Stomach (tissue), 8 donors: ENCODE measurements at regions not wholly inside any gene's neighbourhood (a gene's known extent, or its start where the extent isn't known, plus 50 kb on each side); places are given as distances from the start of the nearest gene placed in this dataset.
A peak's percentile ranks its signal among the peaks of the same experiment; 100 is the strongest.

ENCODE experiments used
- DNase-seq, 2 donors: peaks; one replicate each; pipeline versions ENCODE4 v3.0.0 to v3.0.0-alpha.2; 2013 to 2019
- H3K27ac ChIP-seq, 5 donors: fragments of 200-600 bp in 4 of 5; sonication (generic) in 4 of 5; one replicate each; pipeline ENCODE4 v1.5.1; 2013 to 2019; ENCODE audit warnings: mild to moderate bottlenecking in 1 of 5, moderate library complexity in 1 of 5
- H3K27me3 ChIP-seq, 3 donors: fragments of 200-600 bp; sonication (generic); one replicate each; pipeline ENCODE4 v1.5.1; 2017 to 2019; ENCODE audit warnings: mixed run types in 1 of 3
- H3K36me3 ChIP-seq, 4 donors: fragments of 200-600 bp; sonication (generic); 1 replicate in 3 of 4; 2 replicates in 1 of 4; pipeline ENCODE4 v1.5.1; 2016 to 2019
- H3K4me1 ChIP-seq, 4 donors: fragments of 200-600 bp; sonication (generic); one replicate each; pipeline ENCODE4 v1.5.1; 2016 to 2019
- H3K4me3 ChIP-seq, 4 donors: fragments of 200-600 bp; sonication (generic) in 3 of 4; one replicate each; pipeline ENCODE4 v1.5.1; 2016 to 2019; ENCODE audit warnings: mild to moderate bottlenecking in 1 of 4
- H3K9me3 ChIP-seq, 4 donors: fragments of 200-600 bp; sonication (generic); one replicate each; pipeline ENCODE4 v1.5.1; 2016 to 2019
- EP300 ChIP-seq: sonication (generic); formaldehyde crosslinking; IDR thresholded peaks from one replicate; pipeline ENCODE4 v1.6.1; 2017; ENCODE audit warnings: antibody characterized with exemption
- POLR2A ChIP-seq, 4 donors: fragments of 450-650 bp; IDR thresholded peaks; one replicate each; pipeline ENCODE4 v1.6.1; 2016; ENCODE audit warnings: antibody characterized with exemption in 4 of 4, control low read depth in 2 of 4, mild to moderate bottlenecking in 1 of 4, moderate library complexity in 1 of 4
- POLR2AphosphoS5 ChIP-seq, 3 donors: sonication (generic); formaldehyde crosslinking; IDR thresholded peaks; one replicate each; pipeline ENCODE4 v1.6.1; 2016; ENCODE audit warnings: antibody characterized with exemption in 3 of 3
- WGBS, 5 donors: extraction: QIAGEN DNeasy Blood & Tissue Kit in 3 of 5; methylation state at CpG; one replicate each; pipeline versions ENCODE4 v1.1.5 to v1.1.7; 2013 to 2018; 5-methylcytosine and 5-hydroxymethylcytosine counted together
- intact Hi-C: fragments of 100-400 bp; cut with DNase I; formaldehyde crosslinking; loops from one replicate; pipeline ENCODE4 v1.15.1; 2023; ENCODE audit warnings: low total_unique reads
- TF ChIP-seq, protein P1 (sequence below), 7 experiments: fragments of 450-650 bp in 4 of 7; fragments of 200-600 bp in 3 of 7; sonication (generic) in 3 of 7; IDR thresholded peaks; one replicate each; pipeline ENCODE4 v1.5.1; 2016 to 2019; ENCODE audit warnings: antibody characterized with exemption in 7 of 7, control low read depth in 2 of 7, mild to moderate bottlenecking in 1 of 7
- donor health status: healthy with polysubstance abuse.
- donor health status: Bipolar disorder and iron deficiency.
- donor health status: healthy.

- no peaks in the 10 kb centered on the region for H3K27me3 ChIP-seq
- 59 to 76% (median 69%) methylated on average over 2 of the region's 2 CpGs for WGBS, 5 donors
- TF ChIP-seq, protein P1, sequence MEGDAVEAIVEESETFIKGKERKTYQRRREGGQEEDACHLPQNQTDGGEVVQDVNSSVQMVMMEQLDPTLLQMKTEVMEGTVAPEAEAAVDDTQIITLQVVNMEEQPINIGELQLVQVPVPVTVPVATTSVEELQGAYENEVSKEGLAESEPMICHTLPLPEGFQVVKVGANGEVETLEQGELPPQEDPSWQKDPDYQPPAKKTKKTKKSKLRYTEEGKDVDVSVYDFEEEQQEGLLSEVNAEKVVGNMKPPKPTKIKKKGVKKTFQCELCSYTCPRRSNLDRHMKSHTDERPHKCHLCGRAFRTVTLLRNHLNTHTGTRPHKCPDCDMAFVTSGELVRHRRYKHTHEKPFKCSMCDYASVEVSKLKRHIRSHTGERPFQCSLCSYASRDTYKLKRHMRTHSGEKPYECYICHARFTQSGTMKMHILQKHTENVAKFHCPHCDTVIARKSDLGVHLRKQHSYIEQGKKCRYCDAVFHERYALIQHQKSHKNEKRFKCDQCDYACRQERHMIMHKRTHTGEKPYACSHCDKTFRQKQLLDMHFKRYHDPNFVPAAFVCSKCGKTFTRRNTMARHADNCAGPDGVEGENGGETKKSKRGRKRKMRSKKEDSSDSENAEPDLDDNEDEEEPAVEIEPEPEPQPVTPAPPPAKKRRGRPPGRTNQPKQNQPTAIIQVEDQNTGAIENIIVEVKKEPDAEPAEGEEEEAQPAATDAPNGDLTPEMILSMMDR (IDR thresholded peaks at IDR 0.05) = no peak
- H3K36me3 ChIP-seq = no peaks in the 10 kb centered on the region
- H3K9me3 ChIP-seq = no peaks in the 10 kb centered on the region
- peaks cover 11 to 16% (median 16%) of the 10 kb centered on the region in 4 donors for H3K4me1 ChIP-seq
- intact Hi-C loops = no loop called here
- peak overlapping the region in 2 of 5 donors; percentile 43 to 78 for H3K27ac ChIP-seq
- DNase-seq = no peak
- H3K4me3 ChIP-seq = no peak overlapping the region
These were observed 83.4 kb upstream of the MAPRE2 start for GRCh38 chr18:34957864-34958259.

GRCh38 chr18:34959211-34959829 is 81.9 kb upstream of the MAPRE2 start:
- DNase-seq = peak in 1 of 2 donors; percentile 89
- Histone ChIP-seq H3K36me3 (no peaks in the 10 kb centered on the region), H3K4me1 (peaks cover 11 to 16% (median 16%) of the 10 kb centered on the region in 4 donors), H3K9me3 (no peaks in the 10 kb centered on the region), H3K27me3 (no peaks in the 10 kb centered on the region), H3K4me3 (peak overlapping the region; percentile 5 to 25 (median 12)), H3K27ac (peak overlapping the region in 4 of 5 donors; percentile 56 to 78 (median 66))
- intact Hi-C loops = no loop called here
- TF ChIP-seq EP300 (no peak), POLR2AphosphoS5 (IDR thresholded peaks at IDR 0.05) (peak in 1 of 3 donors; percentile 51)
- 31 to 50% (median 41%) methylated on average over 1 of the region's 1 CpG for WGBS, 5 donors

DNA sequence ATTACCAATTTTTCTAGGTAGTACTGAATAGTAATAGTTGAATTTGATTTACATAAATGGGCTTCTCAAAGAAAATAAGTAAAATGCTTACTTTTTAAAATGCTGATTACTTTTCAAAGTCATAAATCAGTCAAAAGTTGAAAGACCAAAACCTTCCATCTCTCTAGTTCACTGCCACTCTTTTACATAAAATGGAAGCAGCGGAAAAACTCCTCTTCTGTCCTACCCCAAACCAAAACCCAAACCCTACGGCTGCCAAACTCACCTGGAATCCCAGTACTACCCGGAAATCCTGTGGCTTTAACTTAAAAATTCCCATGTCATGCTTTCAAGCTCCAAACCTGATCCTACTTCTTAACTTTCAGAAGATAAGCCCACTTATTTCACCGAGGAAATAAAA is 81.2 kb upstream of the MAPRE2 start:
- Histone ChIP-seq H3K36me3 (no peaks in the 10 kb centered on the region), H3K9me3 (no peaks in the 10 kb centered on the region), H3K27me3 (no peaks in the 10 kb centered on the region), H3K4me3 (peak overlapping the region in 2 of 4 donors; percentile 5 to 25), H3K27ac (peak overlapping the region; percentile 38 to 78 (median 65)), H3K4me1 (peaks cover 11 to 16% (median 16%) of the 10 kb centered on the region in 4 donors)
- intact Hi-C loops = no loop called here
- whole genome bisulfite sequencing, 5 donors = 37 to 51% (median 49%) methylated on average over 4 of the region's 4 CpGs
- DNase-seq = no peak
- no peak for TF ChIP-seq POLR2AphosphoS5 (IDR thresholded peaks at IDR 0.05)
- no peak for TF ChIP-seq EP300
- TF ChIP-seq, protein P1 (IDR thresholded peaks at IDR 0.05) = no peak
- no peak for TF ChIP-seq POLR2A (IDR thresholded peaks at IDR 0.05)

- Histone ChIP-seq H3K36me3 (no peaks in the 10 kb centered on the region), H3K4me3 (no peak overlapping the region), H3K27me3 (no peaks in the 10 kb centered on the region), H3K4me1 (no peaks in the 10 kb centered on the region), H3K27ac (no peak overlapping the region), H3K9me3 (no peaks in the 10 kb centered on the region)
- 32 to 61% (median 53%) methylated on average over 1 of the region's 1 CpG for WGBS, 5 donors
- peak in 1 of 2 donors; percentile 39 for DNase-seq
- no peak for TF ChIP-seq POLR2AphosphoS5 (IDR thresholded peaks at IDR 0.05)
- no peak for TF ChIP-seq EP300
- TF ChIP-seq, protein P1 (IDR thresholded peaks at IDR 0.05) = no peak
- TF ChIP-seq POLR2A (IDR thresholded peaks at IDR 0.05) = no peak
- intact Hi-C loops = no loop called here
These were observed 76.1 kb upstream of the MAPRE2 start for GRCh38 chr18:34965108-34965507.

DNA sequence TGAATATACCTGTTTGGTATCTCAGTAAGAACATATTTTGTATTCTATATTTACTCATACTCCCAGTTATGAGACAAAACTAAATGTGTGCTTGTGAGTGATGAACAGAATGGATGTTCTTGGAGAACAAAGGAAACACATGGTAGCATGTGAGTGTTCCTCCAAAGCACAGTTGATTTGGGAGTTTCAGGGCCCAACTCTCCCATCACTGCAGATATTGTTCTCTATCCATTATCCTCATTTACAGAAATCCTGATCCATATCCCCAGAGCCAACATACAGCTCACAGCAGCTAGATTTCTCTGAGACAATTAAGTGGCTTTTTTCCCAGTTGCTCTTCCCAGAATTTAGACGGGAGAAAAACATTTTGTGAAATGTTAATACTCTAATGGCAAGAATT is 75.6 kb upstream of the MAPRE2 start:
- H3K27me3 ChIP-seq = no peaks in the 10 kb centered on the region
- H3K9me3 ChIP-seq = no peaks in the 10 kb centered on the region
- intact Hi-C loops = no loop called here
- no peaks in the 10 kb centered on the region for H3K4me1 ChIP-seq
- no peak overlapping the region for H3K27ac ChIP-seq
- TF ChIP-seq POLR2AphosphoS5 (IDR thresholded peaks at IDR 0.05) (no peak), POLR2A (IDR thresholded peaks at IDR 0.05) (no peak), EP300 (no peak)
- TF ChIP-seq, protein P1 (IDR thresholded peaks at IDR 0.05) = no peak
- no peaks in the 10 kb centered on the region for H3K36me3 ChIP-seq
- H3K4me3 ChIP-seq = no peak overlapping the region
- DNase-seq = no peak
- WGBS, 5 donors = 55 to 71% (median 69%) methylated on average over 1 of the region's 1 CpG
